Panc1 (cell line): ENCODE measurements at regions not wholly inside any gene's neighbourhood (a gene's known extent, or its start where the extent isn't known, plus 50 kb on each side); places are given as distances from the start of the nearest gene placed in this dataset.

Source experiments
- ATAC-seq: fragments of 200-7000 bp; cut with Tn5 transposase; 2 replicates; pipeline ENCODE4 v1.9.1; 2020; ENCODE audit warnings: mild to moderate bottlenecking, moderate library complexity
- BruUV-seq: library from RNA; stranded (reverse); fragments of 400-500 nt; replicated peaks from 2 replicates; lab custom pipeline; 2021; lab: Mats Ljungman, UMichigan
- CTCF ChIA-PET: fragments of 300-600 bp; sonication (Branson Sonifier 250); formaldehyde crosslinking; loops from one replicate; lab custom pipeline; 2022; ENCODE audit warnings: antibody characterized with exemption; lab: Charles Lee
- POLR2A ChIA-PET: fragments of 300-600 bp; sonication (Branson Sonifier 250); formaldehyde crosslinking; loops from one replicate; lab custom pipeline; 2022; ENCODE audit warnings: antibody characterized with exemption; lab: Charles Lee
- DNase-seq: peaks from one replicate; pipeline ENCODE4 v3.0.0-alpha.2; 2010; ENCODE audit warnings: low read depth, low spot score
- H3K27ac ChIP-seq: 2 replicates; pipeline ENCODE4 v1.5.1; 2011; ENCODE audit warnings: mild to moderate bottlenecking, low read length, inconsistent platforms
- H3K27me3 ChIP-seq: fragments of 200-500 bp; sonication (Bioruptor generic); 2 replicates; pipeline ENCODE4 v1.6.0; 2014; ENCODE audit warnings: low read length, inconsistent platforms; ENCODE audit not compliant: control insufficient read depth, insufficient read depth
- H3K36me3 ChIP-seq: fragments of 200-500 bp; sonication (Bioruptor generic); 2 replicates; pipeline ENCODE4 v1.5.1; 2014; ENCODE audit warnings: inconsistent platforms, mild to moderate bottlenecking, low read length, moderate library complexity; ENCODE audit not compliant: control insufficient read depth, insufficient read depth
- H3K4me1 ChIP-seq: 2 replicates; pipeline ENCODE4 v1.5.1; 2011; ENCODE audit warnings: inconsistent platforms, mild to moderate bottlenecking, low read length, moderate library complexity; ENCODE audit not compliant: control insufficient read depth, insufficient read depth
- H3K4me3 ChIP-seq, 2 experiments: 2 replicates each; pipeline ENCODE4 v1.5.1; 2011 to 2012; ENCODE audit warnings: low read depth in 2 of 2, low read length in 2 of 2, mild to moderate bottlenecking in 2 of 2, inconsistent platforms in 1 of 2, moderate library complexity in 1 of 2
- H3K9me3 ChIP-seq: fragments of 200-500 bp; sonication (Bioruptor generic); 2 replicates; pipeline ENCODE4 v1.5.1; 2014; ENCODE audit warnings: low read depth, mild to moderate bottlenecking, inconsistent platforms, low read length, moderate library complexity; ENCODE audit not compliant: control insufficient read depth, insufficient read depth
- POLR2AphosphoS5 ChIP-seq: IDR thresholded peaks from 2 replicates; pipeline ENCODE4 v1.6.1; 2012; ENCODE audit warnings: mild to moderate bottlenecking, low read depth, low read length, moderate library complexity
- SIN3A ChIP-seq: IDR thresholded peaks from 2 replicates; pipeline ENCODE4 v1.6.1; 2012; ENCODE audit warnings: low read depth, mild to moderate bottlenecking, low read length, moderate library complexity, borderline replicate concordance; ENCODE audit not compliant: insufficient read depth
- TCF7L2 ChIP-seq: IDR thresholded peaks from 2 replicates; pipeline ENCODE4 v1.6.1; 2011; ENCODE audit warnings: mild to moderate bottlenecking, low read depth, low read length, inconsistent platforms
- in situ Hi-C: cut with HindIII; loops from 2 replicates; pipeline ENCODE4 v1.10.0; 2016; ENCODE audit warnings: low sequenced_read_pairs, low pct_unique_long_range_greater_than_20kb
- intact Hi-C: fragments of 100-400 bp; cut with micrococcal nuclease; formaldehyde crosslinking; loops from one replicate; pipeline ENCODE4 v1.10.0; 2022; ENCODE audit not compliant: unreplicated experiment
- TF ChIP-seq, protein P1 (sequence below): fragments of 450-650 bp; IDR thresholded peaks from 2 replicates; pipeline ENCODE4 v1.5.1; 2017; ENCODE audit warnings: mild to moderate bottlenecking
- TF ChIP-seq, protein P2 (sequence below), 2 experiments: IDR thresholded peaks; 2 replicates each; pipeline ENCODE4 v1.6.1; 2011 to 2012; ENCODE audit warnings: low read depth in 2 of 2, control low read depth in 1 of 2, low read length in 1 of 2, mild to moderate bottlenecking in 1 of 2, moderate library complexity in 1 of 2; ENCODE audit not compliant: insufficient read depth in 1 of 2

DNA sequence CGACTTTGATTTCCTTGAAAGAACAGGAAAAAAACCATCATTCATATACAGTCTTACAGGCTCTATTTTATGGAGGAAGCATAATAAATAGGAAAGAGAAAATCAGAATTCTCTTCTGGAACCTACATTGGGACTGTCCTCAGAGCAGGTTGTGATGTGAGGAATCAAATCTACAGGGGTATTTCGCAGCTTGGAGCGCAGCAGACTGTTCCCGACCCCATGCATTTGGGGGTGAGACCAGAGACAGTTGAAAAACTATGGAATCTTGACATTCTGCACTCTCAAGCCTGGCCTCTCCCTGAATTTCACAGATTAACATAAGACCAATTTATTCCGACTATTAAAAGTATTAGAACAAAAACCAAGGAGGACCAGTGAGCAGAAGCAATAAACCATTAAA, 93.3 kb upstream of the PRSS58 start:
- intact Hi-C loops (no loop called here), in situ Hi-C loops (no loop called here)
- TF ChIP-seq, protein P1, sequence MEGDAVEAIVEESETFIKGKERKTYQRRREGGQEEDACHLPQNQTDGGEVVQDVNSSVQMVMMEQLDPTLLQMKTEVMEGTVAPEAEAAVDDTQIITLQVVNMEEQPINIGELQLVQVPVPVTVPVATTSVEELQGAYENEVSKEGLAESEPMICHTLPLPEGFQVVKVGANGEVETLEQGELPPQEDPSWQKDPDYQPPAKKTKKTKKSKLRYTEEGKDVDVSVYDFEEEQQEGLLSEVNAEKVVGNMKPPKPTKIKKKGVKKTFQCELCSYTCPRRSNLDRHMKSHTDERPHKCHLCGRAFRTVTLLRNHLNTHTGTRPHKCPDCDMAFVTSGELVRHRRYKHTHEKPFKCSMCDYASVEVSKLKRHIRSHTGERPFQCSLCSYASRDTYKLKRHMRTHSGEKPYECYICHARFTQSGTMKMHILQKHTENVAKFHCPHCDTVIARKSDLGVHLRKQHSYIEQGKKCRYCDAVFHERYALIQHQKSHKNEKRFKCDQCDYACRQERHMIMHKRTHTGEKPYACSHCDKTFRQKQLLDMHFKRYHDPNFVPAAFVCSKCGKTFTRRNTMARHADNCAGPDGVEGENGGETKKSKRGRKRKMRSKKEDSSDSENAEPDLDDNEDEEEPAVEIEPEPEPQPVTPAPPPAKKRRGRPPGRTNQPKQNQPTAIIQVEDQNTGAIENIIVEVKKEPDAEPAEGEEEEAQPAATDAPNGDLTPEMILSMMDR: no peak
- no peak for TF ChIP-seq TCF7L2
- TF ChIP-seq, protein P2, sequence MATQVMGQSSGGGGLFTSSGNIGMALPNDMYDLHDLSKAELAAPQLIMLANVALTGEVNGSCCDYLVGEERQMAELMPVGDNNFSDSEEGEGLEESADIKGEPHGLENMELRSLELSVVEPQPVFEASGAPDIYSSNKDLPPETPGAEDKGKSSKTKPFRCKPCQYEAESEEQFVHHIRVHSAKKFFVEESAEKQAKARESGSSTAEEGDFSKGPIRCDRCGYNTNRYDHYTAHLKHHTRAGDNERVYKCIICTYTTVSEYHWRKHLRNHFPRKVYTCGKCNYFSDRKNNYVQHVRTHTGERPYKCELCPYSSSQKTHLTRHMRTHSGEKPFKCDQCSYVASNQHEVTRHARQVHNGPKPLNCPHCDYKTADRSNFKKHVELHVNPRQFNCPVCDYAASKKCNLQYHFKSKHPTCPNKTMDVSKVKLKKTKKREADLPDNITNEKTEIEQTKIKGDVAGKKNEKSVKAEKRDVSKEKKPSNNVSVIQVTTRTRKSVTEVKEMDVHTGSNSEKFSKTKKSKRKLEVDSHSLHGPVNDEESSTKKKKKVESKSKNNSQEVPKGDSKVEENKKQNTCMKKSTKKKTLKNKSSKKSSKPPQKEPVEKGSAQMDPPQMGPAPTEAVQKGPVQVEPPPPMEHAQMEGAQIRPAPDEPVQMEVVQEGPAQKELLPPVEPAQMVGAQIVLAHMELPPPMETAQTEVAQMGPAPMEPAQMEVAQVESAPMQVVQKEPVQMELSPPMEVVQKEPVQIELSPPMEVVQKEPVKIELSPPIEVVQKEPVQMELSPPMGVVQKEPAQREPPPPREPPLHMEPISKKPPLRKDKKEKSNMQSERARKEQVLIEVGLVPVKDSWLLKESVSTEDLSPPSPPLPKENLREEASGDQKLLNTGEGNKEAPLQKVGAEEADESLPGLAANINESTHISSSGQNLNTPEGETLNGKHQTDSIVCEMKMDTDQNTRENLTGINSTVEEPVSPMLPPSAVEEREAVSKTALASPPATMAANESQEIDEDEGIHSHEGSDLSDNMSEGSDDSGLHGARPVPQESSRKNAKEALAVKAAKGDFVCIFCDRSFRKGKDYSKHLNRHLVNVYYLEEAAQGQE (IDR thresholded peaks at IDR 0.05; ENCODE audit: insufficient read depth in 1 of 2, low read depth in 2 of 2, low read length in 1 of 2): no peak
- no peak for TF ChIP-seq SIN3A
- no peak for TF ChIP-seq POLR2AphosphoS5
- POLR2A ChIA-PET: no interaction called here
- no peaks in the 10 kb centered on the region for H3K4me1 ChIP-seq
- CTCF ChIA-PET: no interaction called here
- ATAC-seq (no peak), DNase-seq (no peak)
- BruUV-seq: no TSS peak
- H3K27me3 ChIP-seq: peaks cover 2% of the 10 kb centered on the region; the same call in 1 of the 2 replicates
- no peaks in the 10 kb centered on the region for H3K9me3 ChIP-seq
- no peaks in the 10 kb centered on the region for H3K36me3 ChIP-seq
- H3K27ac ChIP-seq: no peak overlapping the region
- H3K4me3 ChIP-seq: no peak overlapping the region

DNA sequence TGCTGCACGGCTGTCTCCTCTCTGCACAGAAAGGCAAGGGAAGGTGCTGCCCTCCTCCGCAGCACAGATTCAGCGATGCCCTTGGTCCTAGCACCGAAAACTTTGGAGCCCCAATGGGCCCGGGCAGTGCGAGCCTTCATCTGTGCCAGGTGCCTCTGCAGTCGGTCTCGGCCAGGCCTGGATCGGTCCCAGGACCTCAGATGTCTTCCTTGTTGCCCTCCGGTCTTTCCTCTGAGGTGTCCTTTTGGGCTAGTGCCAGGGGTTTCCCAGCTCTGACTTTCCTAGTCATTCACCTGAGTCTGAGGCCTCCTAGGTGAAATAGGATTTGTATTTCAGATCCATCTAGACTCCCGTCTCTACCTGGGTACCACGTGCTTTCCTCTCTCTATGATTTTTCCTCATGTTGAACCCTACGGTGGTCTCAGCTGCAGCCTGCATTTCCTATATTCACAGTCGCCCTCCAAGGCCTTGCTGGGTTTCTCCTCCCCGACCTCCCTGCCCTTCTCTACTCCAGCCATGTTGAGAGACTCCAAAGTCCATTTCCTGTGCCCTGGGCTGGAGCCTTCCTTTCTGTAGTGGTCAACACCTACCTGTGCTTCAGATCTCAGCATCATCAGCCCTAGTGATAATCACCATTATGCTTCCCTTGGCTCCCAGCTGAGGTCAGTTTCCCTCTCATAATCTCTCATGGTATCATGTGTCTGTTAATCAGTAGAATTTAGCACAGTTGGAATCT, 92.0 kb upstream of the PRSS58 start:
- DNase-seq (no peak), ATAC-seq (no peak)
- CTCF ChIA-PET: no interaction called here
- 0 out of 2 replicates have a peak, but pooled peaks cover 2% of the 10 kb centered on the region for H3K27me3 ChIP-seq
- H3K4me3 ChIP-seq: no peak overlapping the region
- no peaks in the 10 kb centered on the region for H3K4me1 ChIP-seq
- H3K27ac ChIP-seq: no peak overlapping the region
- in situ Hi-C loops (no loop called here), intact Hi-C loops (no loop called here)
- no peaks in the 10 kb centered on the region for H3K9me3 ChIP-seq
- TF ChIP-seq, protein P2 (IDR thresholded peaks at IDR 0.05; ENCODE audit: insufficient read depth in 1 of 2, low read depth in 2 of 2, low read length in 1 of 2): no peak
- TF ChIP-seq SIN3A: no peak
- no peak for TF ChIP-seq POLR2AphosphoS5
- TF ChIP-seq TCF7L2: no peak
- TF ChIP-seq, protein P1: no peak
- no TSS peak for BruUV-seq
- POLR2A ChIA-PET: interaction anchor here (0.5 kb wide), 1 partner anchor 1552 kb away, joined by 3 read pairs; no protein-coding TSS in a partner anchor
- no peaks in the 10 kb centered on the region for H3K36me3 ChIP-seq
